ENCODE measurements at regions not wholly inside any gene's neighbourhood (a gene's known extent, or its start where the extent isn't known, plus 50 kb on each side); places are given as distances from the start of the nearest gene placed in this dataset.

GRCh38 chr12:5260086-5260485 lies 171.8 kb upstream of the NTF3 start:
- TF ChIP-seq REST (IDR thresholded peaks at IDR 0.05), result no peak
- TF ChIP-seq CTCF (IDR thresholded peaks at IDR 0.05; ENCODE audit: low read depth, low read length, missing input control), result no peak
- TF ChIP-seq RAD21 (IDR thresholded peaks at IDR 0.05), result no peak
- TF ChIP-seq ZBTB33 (IDR thresholded peaks at IDR 0.05), result no peak
- TF ChIP-seq ATF3 (IDR thresholded peaks at IDR 0.05), result no peak
- no peak for TF ChIP-seq MAX (IDR thresholded peaks at IDR 0.05)
- no peak for TF ChIP-seq JUND (IDR thresholded peaks at IDR 0.05)
- no peak for TF ChIP-seq EGR1 (IDR thresholded peaks at IDR 0.05; ENCODE audit: low read depth in 2 of 2)
